ENCODE measurements at regions not wholly inside any gene's neighbourhood (a gene's known extent, or its start where the extent isn't known, plus 50 kb on each side); places are given as distances from the start of the nearest gene placed in this dataset.

- H3K36me3 ChIP-seq, result no peaks in the 10 kb centered on the region
- DNase-seq (ENCODE audit: low spot score) (no peak), ATAC-seq (ENCODE audit: insufficient number of reproducible peaks, low FRiP score, low read depth) (no peak)
- no peaks in the 10 kb centered on the region for H3K9me3 ChIP-seq
- no peak overlapping the region for H3K27ac ChIP-seq
- H3K4me3 ChIP-seq, result no peak overlapping the region
- no peak for TF ChIP-seq CTCF (IDR thresholded peaks at IDR 0.05)
- H3K27me3 ChIP-seq (replicated peaks; ENCODE audit: insufficient read depth), result no peaks in the 10 kb centered on the region
- no peaks in the 10 kb centered on the region for H3K4me1 ChIP-seq (ENCODE audit: control insufficient read depth in 1 of 2, low read depth in 2 of 2)
Observed at GRCh38 chr6:66949191-66949661, 1242.2 kb upstream of the EYS start.

- TF ChIP-seq CTCF (IDR thresholded peaks at IDR 0.05), result no peak
- Histone ChIP-seq H3K27me3 (replicated peaks; ENCODE audit: insufficient read depth) (no peaks in the 10 kb centered on the region), H3K36me3 (no peaks in the 10 kb centered on the region), H3K4me1 (ENCODE audit: control insufficient read depth in 1 of 2, low read depth in 2 of 2) (no peaks in the 10 kb centered on the region), H3K27ac (no peak overlapping the region), H3K4me3 (no peak overlapping the region), H3K9me3 (no peaks in the 10 kb centered on the region)
- DNase-seq (ENCODE audit: low spot score), result no peak
- no peak for ATAC-seq (ENCODE audit: insufficient number of reproducible peaks, low FRiP score, low read depth)
Observed at GRCh38 chr6:66948106-66948505, 1241.1 kb upstream of the EYS start.

- Histone ChIP-seq H3K36me3 (no peaks in the 10 kb centered on the region), H3K27ac (no peak overlapping the region), H3K9me3 (no peaks in the 10 kb centered on the region), H3K27me3 (replicated peaks; ENCODE audit: insufficient read depth) (no peaks in the 10 kb centered on the region), H3K4me3 (no peak overlapping the region), H3K4me1 (ENCODE audit: control insufficient read depth in 1 of 2, low read depth in 2 of 2) (no peaks in the 10 kb centered on the region)
- DNase-seq (ENCODE audit: low spot score) (no peak), ATAC-seq (ENCODE audit: insufficient number of reproducible peaks, low FRiP score, low read depth) (no peak)
- no peak for TF ChIP-seq CTCF (IDR thresholded peaks at IDR 0.05)
Observed at GRCh38 chr6:66940003-66940402, 1233.0 kb upstream of the EYS start.

GRCh38 chr6:66937180-66937579 lies 1230.2 kb upstream of the EYS start:
- Histone ChIP-seq H3K4me1 (ENCODE audit: control insufficient read depth in 1 of 2, low read depth in 2 of 2) (no peaks in the 10 kb centered on the region), H3K27me3 (replicated peaks; ENCODE audit: insufficient read depth) (no peaks in the 10 kb centered on the region), H3K36me3 (no peaks in the 10 kb centered on the region), H3K27ac (no peak overlapping the region), H3K9me3 (no peaks in the 10 kb centered on the region), H3K4me3 (no peak overlapping the region)
- ATAC-seq (ENCODE audit: insufficient number of reproducible peaks, low FRiP score, low read depth) (no peak), DNase-seq (ENCODE audit: low spot score) (no peak)
- TF ChIP-seq CTCF (IDR thresholded peaks at IDR 0.05), result no peak

GRCh38 chr6:66935612-66936011 lies 1228.6 kb upstream of the EYS start:
- no peak for TF ChIP-seq CTCF (IDR thresholded peaks at IDR 0.05)
- ATAC-seq (ENCODE audit: insufficient number of reproducible peaks, low FRiP score, low read depth), result no peak
- Histone ChIP-seq H3K4me1 (ENCODE audit: control insufficient read depth in 1 of 2, low read depth in 2 of 2) (no peaks in the 10 kb centered on the region), H3K9me3 (no peaks in the 10 kb centered on the region), H3K4me3 (no peak overlapping the region), H3K27ac (no peak overlapping the region), H3K36me3 (no peaks in the 10 kb centered on the region), H3K27me3 (replicated peaks; ENCODE audit: insufficient read depth) (no peaks in the 10 kb centered on the region)
- DNase-seq (ENCODE audit: low spot score), result no peak

Measured in thoracic aorta (tissue), 2 donors.